ENCODE measurements at regions not wholly inside any gene's neighbourhood (a gene's known extent, or its start where the extent isn't known, plus 50 kb on each side); places are given as distances from the start of the nearest gene placed in this dataset.

- no peak for DNase-seq
Measured at GRCh38 chr2:221034026-221034701, 537.9 kb downstream of the EPHA4 start.

- no peak for DNase-seq
Measured at GRCh38 chr2:221034973-221035372, 537.1 kb downstream of the EPHA4 start.

GRCh38 chr2:221042926-221043325 is 529.2 kb downstream of the EPHA4 start:
- no peak for DNase-seq

- DNase-seq, result no peak
Measured at GRCh38 chr2:221044781-221045180, 527.3 kb downstream of the EPHA4 start.

GRCh38 chr2:221050020-221050795 is 521.9 kb downstream of the EPHA4 start:
- DNase-seq, result no peak

GRCh38 chr2:221051162-221051561 is 520.9 kb downstream of the EPHA4 start:
- DNase-seq, result no peak

GRCh38 chr2:221060376-221060775 is 511.7 kb downstream of the EPHA4 start:
- no peak for DNase-seq

GRCh38 chr2:221063568-221063967 is 508.5 kb downstream of the EPHA4 start:
- no peak for DNase-seq

- DNase-seq, result no peak
Measured at GRCh38 chr2:221064058-221064854, 507.8 kb downstream of the EPHA4 start.

GRCh38 chr2:221064880-221065279 is 507.2 kb downstream of the EPHA4 start:
- no peak for DNase-seq

- no peak for DNase-seq
Measured at GRCh38 chr2:221068123-221068522, 504.0 kb downstream of the EPHA4 start.

- no peak for DNase-seq
Measured at GRCh38 chr2:221070106-221070505, 502.0 kb downstream of the EPHA4 start.

GRCh38 chr2:221073326-221074049 is 498.6 kb downstream of the EPHA4 start:
- DNase-seq, result no peak

GRCh38 chr2:221074238-221074637 is 497.9 kb downstream of the EPHA4 start:
- no peak for DNase-seq

- no peak for DNase-seq
Measured at GRCh38 chr2:221075203-221075602, 496.9 kb downstream of the EPHA4 start.

GRCh38 chr2:221077251-221077650 is 494.9 kb downstream of the EPHA4 start:
- no peak for DNase-seq

- no peak for DNase-seq
Measured at GRCh38 chr2:221077799-221078198, 494.3 kb downstream of the EPHA4 start.

- DNase-seq, result no peak
Measured at GRCh38 chr2:221085341-221085900, 486.7 kb downstream of the EPHA4 start.

GRCh38 chr2:221085936-221086335 is 486.2 kb downstream of the EPHA4 start:
- no peak for DNase-seq

- DNase-seq, result no peak
Measured at GRCh38 chr2:221087779-221088178, 484.3 kb downstream of the EPHA4 start.

- no peak for DNase-seq
Measured at GRCh38 chr2:221088506-221088905, 483.6 kb downstream of the EPHA4 start.

- DNase-seq, result no peak
Measured at GRCh38 chr2:221095356-221095755, 476.7 kb downstream of the EPHA4 start.

All from effector CD8-positive, alpha-beta T cell (primary cell).